Ovary (tissue), 7 donors: ENCODE measurements at regions not wholly inside any gene's neighbourhood (a gene's known extent, or its start where the extent isn't known, plus 50 kb on each side); places are given as distances from the start of the nearest gene placed in this dataset.

Source experiments
- DNase-seq, 5 donors: peaks; one replicate each; pipeline ENCODE4 v3.0.0-alpha.2; 2019 to 2020
- H3K27ac ChIP-seq, 2 donors: fragments of 200-600 bp; one replicate each; pipeline versions ENCODE4 v1.5.1 to v1.8.0; 2019 to 2022
- H3K27me3 ChIP-seq: fragments of 200-600 bp; one replicate; pipeline ENCODE4 v1.8.0; 2022
- H3K36me3 ChIP-seq: fragments of 200-600 bp; sonication (generic); one replicate; pipeline ENCODE4 v1.5.1; 2019
- H3K4me1 ChIP-seq: one replicate; pipeline ENCODE4 v1.8.1; 2013; ENCODE audit warnings: mild to moderate bottlenecking, moderate library complexity; ENCODE audit not compliant: insufficient read depth
- H3K4me3 ChIP-seq: fragments of 200-600 bp; sonication (generic); one replicate; pipeline ENCODE4 v1.5.1; 2017
- H3K9me3 ChIP-seq, 2 donors: fragments of 200-600 bp in 1 of 2; sonication (generic) in 1 of 2; one replicate each; pipeline versions ENCODE4 v1.5.1 to v1.8.1; 2013 to 2019; ENCODE audit warnings: mild to moderate bottlenecking in 1 of 2, moderate library complexity in 1 of 2
- CTCF ChIP-seq, 3 donors: fragments of 450-650 bp in 2 of 3; fragments of 200-600 bp in 1 of 3; IDR thresholded peaks; one replicate each; pipeline versions ENCODE4 v1.5.1 to v1.8.0; 2016 to 2022; ENCODE audit warnings: antibody characterized with exemption in 3 of 3, mild to moderate bottlenecking in 1 of 3
- EP300 ChIP-seq: sonication (generic); formaldehyde crosslinking; IDR thresholded peaks from one replicate; pipeline ENCODE4 v1.6.1; 2017; ENCODE audit warnings: antibody characterized with exemption
- POLR2A ChIP-seq: fragments of 450-650 bp; IDR thresholded peaks from one replicate; pipeline ENCODE4 v1.6.1; 2017; ENCODE audit warnings: antibody characterized with exemption, mild to moderate bottlenecking, moderate library complexity
- WGBS, 3 donors: extraction: QIAGEN DNeasy Blood & Tissue Kit in 1 of 3; methylation state at CpG; one replicate each; pipeline versions ENCODE4 v1.1.5 to v1.1.7; 2013 to 2017; 5-methylcytosine and 5-hydroxymethylcytosine counted together
- intact Hi-C, 4 donors: fragments of 100-400 bp; cut with DNase I; formaldehyde crosslinking; loops; one replicate each; pipeline versions ENCODE4 v1.11.0 to v1.15.1; 2022 to 2023
- donor health status: DM: no; HTN: no; CAD: no; lungs with moderate emphysema.
- donor health status: DM: no; HTN: no; CAD: no.
- donor health status: Bipolar disorder and iron deficiency.
- donor health status: DM: no; HTN: no; CAD: no.
- donor health status: DM: yes; HTN: yes; CAD: no.

- intact Hi-C loops = no loop called here
- TF ChIP-seq POLR2A (no peak), EP300 (no peak), CTCF (IDR thresholded peaks at IDR 0.05) (no peak)
- Histone ChIP-seq H3K4me3 (no peak overlapping the region), H3K27ac (no peak overlapping the region), H3K4me1 (no peaks in the 10 kb centered on the region), H3K27me3 (no peaks in the 10 kb centered on the region), H3K9me3 (no peaks in the 10 kb centered on the region), H3K36me3 (no peaks in the 10 kb centered on the region)
- 84 to 96% (median 91%) methylated on average over 3 of the region's 3 CpGs for WGBS, 3 donors
- DNase-seq = no peak
Observed at GRCh38 chr5:5587474-5587873, 165.0 kb downstream of the ICE1 start.

GRCh38 chr5:5586721-5587120 lies 164.2 kb downstream of the ICE1 start:
- H3K36me3 ChIP-seq = no peaks in the 10 kb centered on the region
- intact Hi-C loops = no loop called here
- TF ChIP-seq POLR2A (no peak), CTCF (IDR thresholded peaks at IDR 0.05) (no peak), EP300 (no peak)
- DNase-seq = no peak
- no peaks in the 10 kb centered on the region for H3K9me3 ChIP-seq
- H3K4me1 ChIP-seq = no peaks in the 10 kb centered on the region
- H3K27ac ChIP-seq = no peak overlapping the region
- H3K4me3 ChIP-seq = no peak overlapping the region
- WGBS, 3 donors = 41 to 48% (median 48%) methylated on average over 2 of the region's 2 CpGs
- no peaks in the 10 kb centered on the region for H3K27me3 ChIP-seq

GRCh38 chr5:5585751-5586341 lies 163.4 kb downstream of the ICE1 start:
- WGBS, 3 donors = 70 to 77% (median 75%) methylated on average over 6 of the region's 6 CpGs
- intact Hi-C loops = no loop called here
- Histone ChIP-seq H3K36me3 (no peaks in the 10 kb centered on the region), H3K27ac (no peak overlapping the region), H3K4me3 (no peak overlapping the region), H3K4me1 (no peaks in the 10 kb centered on the region), H3K27me3 (no peaks in the 10 kb centered on the region), H3K9me3 (no peaks in the 10 kb centered on the region)
- no peak for DNase-seq
- TF ChIP-seq CTCF (IDR thresholded peaks at IDR 0.05) (no peak), POLR2A (no peak), EP300 (no peak)

- Histone ChIP-seq H3K36me3 (no peaks in the 10 kb centered on the region), H3K9me3 (no peaks in the 10 kb centered on the region), H3K4me1 (no peaks in the 10 kb centered on the region), H3K4me3 (no peak overlapping the region), H3K27ac (no peak overlapping the region), H3K27me3 (no peaks in the 10 kb centered on the region)
- no peak for DNase-seq
- WGBS, 3 donors = 34 to 59% (median 47%) methylated on average over 4 of the region's 4 CpGs
- intact Hi-C loops = no loop called here
- no peak for TF ChIP-seq EP300
- TF ChIP-seq CTCF (IDR thresholded peaks at IDR 0.05) = no peak
- no peak for TF ChIP-seq POLR2A
Observed at GRCh38 chr5:5584751-5585150, 162.3 kb downstream of the ICE1 start.
